ENCODE measurements at regions not wholly inside any gene's neighbourhood (a gene's known extent, or its start where the extent isn't known, plus 50 kb on each side); places are given as distances from the start of the nearest gene placed in this dataset.
"Not testable (repeated sequence)": the region's sequence is repeated elsewhere in the genome, so short reads cannot be mapped to it uniquely, and the experiment has no call there.

GRCh38 chr19:28999724-29000433 lies 213.1 kb downstream of the UQCRFS1 start:
- DNase-seq (ENCODE audit: low read depth): no peak
- no peak for FAIRE-seq
- Histone ChIP-seq H3K27me3 (ENCODE audit: control insufficient read depth, insufficient read depth, low read length) (no peaks in the 10 kb centered on the region), H3K4me3 (ENCODE audit: low read depth, low read length) (no peak overlapping the region), H3K36me3 (ENCODE audit: control insufficient read depth, insufficient read depth, low read length) (no peaks in the 10 kb centered on the region)
- TF ChIP-seq, protein P1, sequence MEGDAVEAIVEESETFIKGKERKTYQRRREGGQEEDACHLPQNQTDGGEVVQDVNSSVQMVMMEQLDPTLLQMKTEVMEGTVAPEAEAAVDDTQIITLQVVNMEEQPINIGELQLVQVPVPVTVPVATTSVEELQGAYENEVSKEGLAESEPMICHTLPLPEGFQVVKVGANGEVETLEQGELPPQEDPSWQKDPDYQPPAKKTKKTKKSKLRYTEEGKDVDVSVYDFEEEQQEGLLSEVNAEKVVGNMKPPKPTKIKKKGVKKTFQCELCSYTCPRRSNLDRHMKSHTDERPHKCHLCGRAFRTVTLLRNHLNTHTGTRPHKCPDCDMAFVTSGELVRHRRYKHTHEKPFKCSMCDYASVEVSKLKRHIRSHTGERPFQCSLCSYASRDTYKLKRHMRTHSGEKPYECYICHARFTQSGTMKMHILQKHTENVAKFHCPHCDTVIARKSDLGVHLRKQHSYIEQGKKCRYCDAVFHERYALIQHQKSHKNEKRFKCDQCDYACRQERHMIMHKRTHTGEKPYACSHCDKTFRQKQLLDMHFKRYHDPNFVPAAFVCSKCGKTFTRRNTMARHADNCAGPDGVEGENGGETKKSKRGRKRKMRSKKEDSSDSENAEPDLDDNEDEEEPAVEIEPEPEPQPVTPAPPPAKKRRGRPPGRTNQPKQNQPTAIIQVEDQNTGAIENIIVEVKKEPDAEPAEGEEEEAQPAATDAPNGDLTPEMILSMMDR (IDR thresholded peaks at IDR 0.05; ENCODE audit: insufficient read depth, low read length, severe bottlenecking): no peak

GRCh38 chr19:28998974-28999373 lies 214.0 kb downstream of the UQCRFS1 start:
- FAIRE-seq: no peak
- TF ChIP-seq, protein P1 (IDR thresholded peaks at IDR 0.05; ENCODE audit: insufficient read depth, low read length, severe bottlenecking): no peak

DNA sequence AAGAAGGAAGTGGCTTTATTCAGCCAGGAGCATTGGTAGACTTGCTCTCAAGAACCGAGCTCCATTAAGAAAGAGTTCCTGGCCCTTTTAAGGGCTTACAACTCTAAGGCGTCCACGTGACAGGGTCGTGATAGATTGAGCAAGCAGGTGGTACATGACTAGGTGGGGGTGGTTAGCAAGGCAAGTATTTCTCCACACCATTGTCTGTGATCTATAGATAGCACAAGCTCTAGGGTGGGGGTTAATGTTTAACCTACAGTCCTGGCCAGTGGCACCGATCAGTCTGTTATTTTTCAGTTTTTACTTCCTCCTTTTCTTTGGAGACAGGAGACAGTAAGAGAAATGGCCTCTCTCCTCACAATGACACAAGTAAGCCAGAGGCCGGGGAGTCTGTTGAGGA lies 215.1 kb downstream of the UQCRFS1 start:
- H3K36me3 ChIP-seq (ENCODE audit: control insufficient read depth, insufficient read depth, low read length); FAIRE-seq; DNase-seq (ENCODE audit: low read depth); H3K27me3 ChIP-seq (ENCODE audit: control insufficient read depth, insufficient read depth, low read length); H3K4me3 ChIP-seq (ENCODE audit: low read depth, low read length): not testable (repeated sequence)

More at GRCh38 chr19:28998974-28999373, 214.0 kb downstream of the UQCRFS1 start:
- Histone ChIP-seq H3K4me3 (ENCODE audit: low read depth, low read length) (no peak overlapping the region), H3K36me3 (ENCODE audit: control insufficient read depth, insufficient read depth, low read length) (no peaks in the 10 kb centered on the region), H3K27me3 (ENCODE audit: control insufficient read depth, insufficient read depth, low read length) (no peaks in the 10 kb centered on the region)
- DNase-seq (ENCODE audit: low read depth): no peak

GRCh38 chr19:28990522-28990921 lies 222.4 kb downstream of the UQCRFS1 start:
- TF ChIP-seq, protein P1 (IDR thresholded peaks at IDR 0.05; ENCODE audit: insufficient read depth, low read length, severe bottlenecking): no peak
- FAIRE-seq: no peak
- H3K4me3 ChIP-seq (ENCODE audit: low read depth, low read length): no peak overlapping the region

GRCh38 chr19:28989739-28990138 lies 223.2 kb downstream of the UQCRFS1 start:
- FAIRE-seq (no peak), DNase-seq (ENCODE audit: low read depth) (no peak)
- TF ChIP-seq, protein P1 (IDR thresholded peaks at IDR 0.05; ENCODE audit: insufficient read depth, low read length, severe bottlenecking): no peak
- Histone ChIP-seq H3K4me3 (ENCODE audit: low read depth, low read length) (no peak overlapping the region), H3K36me3 (ENCODE audit: control insufficient read depth, insufficient read depth, low read length) (no peaks in the 10 kb centered on the region), H3K27me3 (ENCODE audit: control insufficient read depth, insufficient read depth, low read length) (no peaks in the 10 kb centered on the region)

More at GRCh38 chr19:28990522-28990921, 222.4 kb downstream of the UQCRFS1 start:
- H3K27me3 ChIP-seq (ENCODE audit: control insufficient read depth, insufficient read depth, low read length): no peaks in the 10 kb centered on the region
- no peak for DNase-seq (ENCODE audit: low read depth)
- no peaks in the 10 kb centered on the region for H3K36me3 ChIP-seq (ENCODE audit: control insufficient read depth, insufficient read depth, low read length)

- TF ChIP-seq, protein P1 (IDR thresholded peaks at IDR 0.05; ENCODE audit: insufficient read depth, low read length, severe bottlenecking): no peak
- Histone ChIP-seq H3K4me3 (ENCODE audit: low read depth, low read length) (no peak overlapping the region), H3K27me3 (ENCODE audit: control insufficient read depth, insufficient read depth, low read length) (no peaks in the 10 kb centered on the region), H3K36me3 (ENCODE audit: control insufficient read depth, insufficient read depth, low read length) (no peaks in the 10 kb centered on the region)
- no peak for FAIRE-seq
- no peak for DNase-seq (ENCODE audit: low read depth)
Measured at GRCh38 chr19:28988066-28988465, 224.9 kb downstream of the UQCRFS1 start.

Measured in bronchial epithelial cell (primary cell).